ENCODE measurements at regions not wholly inside any gene's neighbourhood (a gene's known extent, or its start where the extent isn't known, plus 50 kb on each side); places are given as distances from the start of the nearest gene placed in this dataset.

DNA sequence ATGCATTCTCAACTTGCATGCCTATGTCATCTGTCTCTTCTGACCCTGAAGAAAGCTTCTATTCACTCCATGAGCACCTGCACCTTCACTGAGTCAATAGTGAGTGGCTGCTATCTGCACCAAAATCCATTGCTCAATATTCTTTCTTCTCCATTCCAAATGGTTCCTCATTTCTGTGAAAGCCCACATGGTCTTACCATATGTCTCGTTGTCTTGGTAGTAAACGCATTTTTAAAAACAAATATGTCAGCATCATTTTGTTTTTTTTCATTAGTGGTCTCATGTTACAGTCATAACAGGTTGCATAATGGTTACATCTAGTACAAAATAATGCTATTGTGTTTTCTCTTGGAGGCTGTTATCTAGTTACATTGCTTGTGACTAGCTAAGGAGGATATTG is 106.9 kb upstream of the CPM start:
- no peak for DNase-seq
- Histone ChIP-seq H3K9me3 (ENCODE audit: control insufficient read depth in 4 of 4, insufficient read depth in 3 of 4, low read length in 3 of 4) (no peaks in the 10 kb centered on the region), H3K27me3 (ENCODE audit: control insufficient read depth in 3 of 3, insufficient read depth in 3 of 3, low read length in 2 of 3) (no peaks in the 10 kb centered on the region), H3K4me3 (no peak overlapping the region), H3K27ac (ENCODE audit: low read depth in 1 of 2, low read length in 1 of 2) (no peak overlapping the region), H3K4me1 (ENCODE audit: control insufficient read depth in 5 of 5, insufficient read depth in 5 of 5, low read length in 5 of 5) (peaks cover 0 to 3% (median 0%) of the 10 kb centered on the region in 5 donors), H3K9ac (ENCODE audit: insufficient read depth in 1 of 2, low read length in 2 of 2) (no peak overlapping the region), H3K36me3 (ENCODE audit: control insufficient read depth in 4 of 4, insufficient read depth in 4 of 4, low read length in 4 of 4) (no peaks in the 10 kb centered on the region)
- 33 to 67% methylated on average over 2 of the region's 2 CpGs for WGBS, 2 donors
- no peak for ATAC-seq (ENCODE audit: insufficient read depth, low FRiP score)
- TF ChIP-seq, protein P1, sequence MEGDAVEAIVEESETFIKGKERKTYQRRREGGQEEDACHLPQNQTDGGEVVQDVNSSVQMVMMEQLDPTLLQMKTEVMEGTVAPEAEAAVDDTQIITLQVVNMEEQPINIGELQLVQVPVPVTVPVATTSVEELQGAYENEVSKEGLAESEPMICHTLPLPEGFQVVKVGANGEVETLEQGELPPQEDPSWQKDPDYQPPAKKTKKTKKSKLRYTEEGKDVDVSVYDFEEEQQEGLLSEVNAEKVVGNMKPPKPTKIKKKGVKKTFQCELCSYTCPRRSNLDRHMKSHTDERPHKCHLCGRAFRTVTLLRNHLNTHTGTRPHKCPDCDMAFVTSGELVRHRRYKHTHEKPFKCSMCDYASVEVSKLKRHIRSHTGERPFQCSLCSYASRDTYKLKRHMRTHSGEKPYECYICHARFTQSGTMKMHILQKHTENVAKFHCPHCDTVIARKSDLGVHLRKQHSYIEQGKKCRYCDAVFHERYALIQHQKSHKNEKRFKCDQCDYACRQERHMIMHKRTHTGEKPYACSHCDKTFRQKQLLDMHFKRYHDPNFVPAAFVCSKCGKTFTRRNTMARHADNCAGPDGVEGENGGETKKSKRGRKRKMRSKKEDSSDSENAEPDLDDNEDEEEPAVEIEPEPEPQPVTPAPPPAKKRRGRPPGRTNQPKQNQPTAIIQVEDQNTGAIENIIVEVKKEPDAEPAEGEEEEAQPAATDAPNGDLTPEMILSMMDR (IDR thresholded peaks at IDR 0.05; ENCODE audit: control extremely low read depth, extremely low read depth): no peak

DNA sequence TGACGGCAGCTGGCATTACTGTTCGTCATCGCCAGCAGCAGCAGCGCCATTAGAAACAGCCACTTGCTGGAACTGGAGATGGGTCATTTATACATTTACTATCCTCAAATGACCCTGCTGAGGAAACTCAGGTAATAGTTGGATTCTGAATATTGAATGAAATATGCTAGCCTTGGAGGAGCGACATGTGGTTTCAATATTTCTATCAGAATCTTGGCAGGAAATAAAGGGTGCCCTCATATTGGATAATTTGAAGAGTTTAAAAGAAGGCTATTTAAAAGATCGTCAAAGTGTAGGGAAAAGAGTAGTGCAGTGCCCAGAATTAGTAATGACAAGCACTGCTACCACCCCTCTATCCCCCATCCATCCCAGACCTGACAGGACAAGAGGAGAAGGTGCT is 109.6 kb upstream of the CPM start:
- no peak for ATAC-seq (ENCODE audit: insufficient read depth, low FRiP score)
- no peak overlapping the region for H3K4me3 ChIP-seq
- no peaks in the 10 kb centered on the region for H3K27me3 ChIP-seq (ENCODE audit: control insufficient read depth in 3 of 3, insufficient read depth in 3 of 3, low read length in 2 of 3)
- peaks cover 0 to 3% (median 0%) of the 10 kb centered on the region in 5 donors for H3K4me1 ChIP-seq (ENCODE audit: control insufficient read depth in 5 of 5, insufficient read depth in 5 of 5, low read length in 5 of 5)
- no peaks in the 10 kb centered on the region for H3K36me3 ChIP-seq (ENCODE audit: control insufficient read depth in 4 of 4, insufficient read depth in 4 of 4, low read length in 4 of 4)
- DNase-seq: no peak
- TF ChIP-seq, protein P1 (IDR thresholded peaks at IDR 0.05; ENCODE audit: control extremely low read depth, extremely low read depth): no peak
- H3K9me3 ChIP-seq (ENCODE audit: control insufficient read depth in 4 of 4, insufficient read depth in 3 of 4, low read length in 3 of 4): no peaks in the 10 kb centered on the region
- WGBS, 2 donors: 95 to 96% methylated on average over 6 of the region's 6 CpGs
- H3K27ac ChIP-seq (ENCODE audit: low read depth in 1 of 2, low read length in 1 of 2): no peak overlapping the region
- H3K9ac ChIP-seq (ENCODE audit: insufficient read depth in 1 of 2, low read length in 2 of 2): no peak overlapping the region

DNA sequence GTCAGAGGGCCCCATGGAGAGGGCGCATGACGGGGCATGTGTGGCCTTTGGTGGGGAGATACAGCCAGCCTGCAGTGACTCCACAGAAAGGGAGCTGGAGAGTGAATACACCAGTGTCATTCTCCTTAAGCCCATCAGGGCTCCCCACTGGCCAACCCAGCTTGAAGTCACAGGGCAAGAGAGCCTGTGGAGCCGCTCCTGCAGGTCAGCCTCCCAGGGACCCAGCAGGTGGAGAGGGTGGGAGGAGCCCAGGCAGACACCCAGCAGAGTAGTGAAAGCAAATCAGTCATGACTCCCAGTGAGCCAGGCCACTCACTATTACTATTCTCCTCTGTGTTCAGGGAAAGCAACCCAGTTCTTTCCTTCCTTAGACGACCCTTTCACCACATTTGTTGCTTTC is 110.0 kb upstream of the CPM start:
- Histone ChIP-seq H3K36me3 (ENCODE audit: control insufficient read depth in 4 of 4, insufficient read depth in 4 of 4, low read length in 4 of 4) (no peaks in the 10 kb centered on the region), H3K9me3 (ENCODE audit: control insufficient read depth in 4 of 4, insufficient read depth in 3 of 4, low read length in 3 of 4) (no peaks in the 10 kb centered on the region), H3K27me3 (ENCODE audit: control insufficient read depth in 3 of 3, insufficient read depth in 3 of 3, low read length in 2 of 3) (no peaks in the 10 kb centered on the region), H3K4me1 (ENCODE audit: control insufficient read depth in 5 of 5, insufficient read depth in 5 of 5, low read length in 5 of 5) (peaks cover 0 to 3% (median 0%) of the 10 kb centered on the region in 5 donors), H3K4me3 (no peak overlapping the region), H3K9ac (ENCODE audit: insufficient read depth in 1 of 2, low read length in 2 of 2) (no peak overlapping the region), H3K27ac (ENCODE audit: low read depth in 1 of 2, low read length in 1 of 2) (no peak overlapping the region)
- TF ChIP-seq, protein P1 (IDR thresholded peaks at IDR 0.05; ENCODE audit: control extremely low read depth, extremely low read depth): no peak
- no peak for ATAC-seq (ENCODE audit: insufficient read depth, low FRiP score)
- 72 to 82% methylated on average over 4 of the region's 4 CpGs for WGBS, 2 donors
- no peak for DNase-seq

DNA sequence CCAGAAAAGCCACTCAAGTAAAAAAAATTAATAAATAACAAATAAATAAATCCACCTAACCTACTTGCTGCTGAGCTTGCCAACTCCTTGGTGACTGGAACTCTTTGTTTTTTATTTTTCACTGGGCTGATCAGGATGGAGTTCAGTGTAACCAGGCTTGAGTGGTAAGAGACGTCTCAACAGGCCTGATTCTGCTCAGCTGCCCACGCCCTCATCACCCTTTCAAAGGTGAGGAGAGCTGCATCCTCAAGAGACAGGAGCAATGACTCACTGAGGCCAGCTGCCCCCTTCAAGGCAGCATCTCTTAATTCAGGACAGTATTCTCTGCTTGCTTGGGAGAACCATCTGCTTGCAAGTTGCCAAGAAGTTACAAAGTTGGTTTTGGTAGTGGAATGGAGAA is 111.9 kb upstream of the CPM start:
- H3K4me1 ChIP-seq (ENCODE audit: control insufficient read depth in 5 of 5, insufficient read depth in 5 of 5, low read length in 5 of 5): peaks cover 0 to 3% (median 0%) of the 10 kb centered on the region in 5 donors
- no peaks in the 10 kb centered on the region for H3K9me3 ChIP-seq (ENCODE audit: control insufficient read depth in 4 of 4, insufficient read depth in 3 of 4, low read length in 3 of 4)
- no peaks in the 10 kb centered on the region for H3K27me3 ChIP-seq (ENCODE audit: control insufficient read depth in 3 of 3, insufficient read depth in 3 of 3, low read length in 2 of 3)
- no peak overlapping the region for H3K9ac ChIP-seq (ENCODE audit: insufficient read depth in 1 of 2, low read length in 2 of 2)
- WGBS, 2 donors: 83 to 91% methylated on average over 2 of the region's 2 CpGs
- no peak for DNase-seq
- TF ChIP-seq, protein P1 (IDR thresholded peaks at IDR 0.05; ENCODE audit: control extremely low read depth, extremely low read depth): no peak
- no peak for ATAC-seq (ENCODE audit: insufficient read depth, low FRiP score)
- no peaks in the 10 kb centered on the region for H3K36me3 ChIP-seq (ENCODE audit: control insufficient read depth in 4 of 4, insufficient read depth in 4 of 4, low read length in 4 of 4)
- no peak overlapping the region for H3K27ac ChIP-seq (ENCODE audit: low read depth in 1 of 2, low read length in 1 of 2)
- no peak overlapping the region for H3K4me3 ChIP-seq
